Fibroblast of the aortic adventitia (primary cell): ENCODE measurements at regions not wholly inside any gene's neighbourhood (a gene's known extent, or its start where the extent isn't known, plus 50 kb on each side); places are given as distances from the start of the nearest gene placed in this dataset.
A peak's percentile ranks its signal among the peaks of the same experiment; 100 is the strongest.

Experiments used
- DNase-seq: peaks from one replicate; pipeline ENCODE4 v3.0.0-alpha.2; 2010; ENCODE audit warnings: low read depth
- H3K4me3 ChIP-seq: 2 replicates; pipeline ENCODE4 v1.5.1; 2011; ENCODE audit warnings: low read depth, mild to moderate bottlenecking, control low read depth, low read length, moderate library complexity
- CTCF ChIP-seq: IDR thresholded peaks from 2 replicates; pipeline ENCODE4 v1.5.1; 2011; ENCODE audit warnings: mild to moderate bottlenecking, low read length, control low read depth, inconsistent platforms; ENCODE audit not compliant: insufficient read depth

GRCh38 chr14:30138567-30138966 is 210.9 kb upstream of the PRKD1 start:
- no peak overlapping the region for H3K4me3 ChIP-seq
- DNase-seq: no peak
- TF ChIP-seq CTCF: no peak

- TF ChIP-seq CTCF: no peak
- no peak overlapping the region for H3K4me3 ChIP-seq
- no peak for DNase-seq
Measured at GRCh38 chr14:30142216-30142615, 214.6 kb upstream of the PRKD1 start.

GRCh38 chr14:30143627-30144026 is 216.0 kb upstream of the PRKD1 start:
- TF ChIP-seq CTCF: no peak
- H3K4me3 ChIP-seq: no peak overlapping the region

GRCh38 chr14:30153717-30154116 is 226.1 kb upstream of the PRKD1 start:
- no peak for DNase-seq
- no peak overlapping the region for H3K4me3 ChIP-seq
- TF ChIP-seq CTCF: no peak

More at GRCh38 chr14:30143627-30144026, 216.0 kb upstream of the PRKD1 start:
- peak; percentile 49 for DNase-seq

- DNase-seq: no peak
- TF ChIP-seq CTCF: no peak
- no peak overlapping the region for H3K4me3 ChIP-seq
Measured at GRCh38 chr14:30156571-30156970, 228.9 kb upstream of the PRKD1 start.

- no peak for DNase-seq
- no peak overlapping the region for H3K4me3 ChIP-seq
- no peak for TF ChIP-seq CTCF
Measured at GRCh38 chr14:30158299-30158698, 230.7 kb upstream of the PRKD1 start.

GRCh38 chr14:30159374-30159773 is 231.7 kb upstream of the PRKD1 start:
- no peak for TF ChIP-seq CTCF
- DNase-seq: no peak
- H3K4me3 ChIP-seq: no peak overlapping the region
